Kidney epithelial cell (primary cell): ENCODE measurements at regions not wholly inside any gene's neighbourhood (a gene's known extent, or its start where the extent isn't known, plus 50 kb on each side); places are given as distances from the start of the nearest gene placed in this dataset.
"Not testable (repeated sequence)": the region's sequence is repeated elsewhere in the genome, so short reads cannot be mapped to it uniquely, and the experiment has no call there.

ENCODE experiments used
- DNase-seq: peaks from one replicate; pipeline ENCODE4 v3.0.0-alpha.2; 2010; ENCODE audit warnings: low read depth
- H3K27me3 ChIP-seq: 2 replicates; pipeline ENCODE4 v1.6.0; 2011; ENCODE audit warnings: low read length; ENCODE audit not compliant: control insufficient read depth, insufficient read depth
- H3K36me3 ChIP-seq: 2 replicates; pipeline ENCODE4 v1.5.1; 2011; ENCODE audit warnings: low read length; ENCODE audit not compliant: control insufficient read depth, insufficient read depth
- H3K4me3 ChIP-seq: 2 replicates; pipeline ENCODE4 v1.5.1; 2011; ENCODE audit warnings: low read depth, mild to moderate bottlenecking, control low read depth, low read length
- TF ChIP-seq, protein P1 (sequence below): IDR thresholded peaks from 2 replicates; pipeline ENCODE4 v1.5.1; 2011; ENCODE audit warnings: mild to moderate bottlenecking, moderate library complexity, low read length, control low read depth, inconsistent platforms; ENCODE audit not compliant: insufficient read depth, poor library complexity, severe bottlenecking

DNA sequence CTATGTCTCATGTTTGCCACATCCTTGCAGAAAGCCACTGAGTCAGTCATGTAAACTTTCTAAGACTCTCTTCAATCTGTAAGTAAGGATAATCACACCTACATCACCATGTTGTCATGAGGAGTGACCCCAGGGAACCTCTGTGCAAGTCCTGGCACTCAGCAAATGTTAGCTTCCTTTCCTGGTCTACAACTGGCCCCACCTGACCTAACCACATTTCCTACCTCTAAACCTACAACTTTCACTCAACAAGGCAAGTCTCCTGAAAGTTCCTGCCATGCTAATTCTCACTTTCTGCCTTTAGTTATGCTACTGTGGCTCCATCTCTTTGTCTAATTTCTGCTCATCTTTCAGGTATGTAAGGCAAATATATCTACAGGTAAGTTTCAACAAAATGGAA lies 72.3 kb upstream of the SEM1 start:
- Histone ChIP-seq H3K4me3 (no peak overlapping the region), H3K36me3 (no peaks in the 10 kb centered on the region), H3K27me3 (no peaks in the 10 kb centered on the region)
- no peak for DNase-seq
- TF ChIP-seq, protein P1, sequence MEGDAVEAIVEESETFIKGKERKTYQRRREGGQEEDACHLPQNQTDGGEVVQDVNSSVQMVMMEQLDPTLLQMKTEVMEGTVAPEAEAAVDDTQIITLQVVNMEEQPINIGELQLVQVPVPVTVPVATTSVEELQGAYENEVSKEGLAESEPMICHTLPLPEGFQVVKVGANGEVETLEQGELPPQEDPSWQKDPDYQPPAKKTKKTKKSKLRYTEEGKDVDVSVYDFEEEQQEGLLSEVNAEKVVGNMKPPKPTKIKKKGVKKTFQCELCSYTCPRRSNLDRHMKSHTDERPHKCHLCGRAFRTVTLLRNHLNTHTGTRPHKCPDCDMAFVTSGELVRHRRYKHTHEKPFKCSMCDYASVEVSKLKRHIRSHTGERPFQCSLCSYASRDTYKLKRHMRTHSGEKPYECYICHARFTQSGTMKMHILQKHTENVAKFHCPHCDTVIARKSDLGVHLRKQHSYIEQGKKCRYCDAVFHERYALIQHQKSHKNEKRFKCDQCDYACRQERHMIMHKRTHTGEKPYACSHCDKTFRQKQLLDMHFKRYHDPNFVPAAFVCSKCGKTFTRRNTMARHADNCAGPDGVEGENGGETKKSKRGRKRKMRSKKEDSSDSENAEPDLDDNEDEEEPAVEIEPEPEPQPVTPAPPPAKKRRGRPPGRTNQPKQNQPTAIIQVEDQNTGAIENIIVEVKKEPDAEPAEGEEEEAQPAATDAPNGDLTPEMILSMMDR, result no peak

GRCh38 chr7:96782686-96783298 lies 73.1 kb upstream of the SEM1 start:
- not testable (repeated sequence) for H3K27me3 ChIP-seq, H3K4me3 ChIP-seq, H3K36me3 ChIP-seq, DNase-seq

- no peaks in the 10 kb centered on the region for H3K36me3 ChIP-seq
- TF ChIP-seq, protein P1, result no peak
- H3K27me3 ChIP-seq, result no peaks in the 10 kb centered on the region
- H3K4me3 ChIP-seq, result no peak overlapping the region
- DNase-seq, result no peak
Measured at GRCh38 chr7:96784597-96784996, 75.0 kb upstream of the SEM1 start.

GRCh38 chr7:96786261-96786997 lies 76.8 kb upstream of the SEM1 start:
- TF ChIP-seq, protein P1, result no peak
- Histone ChIP-seq H3K36me3 (no peaks in the 10 kb centered on the region), H3K27me3 (no peaks in the 10 kb centered on the region), H3K4me3 (no peak overlapping the region)
- no peak for DNase-seq

DNA sequence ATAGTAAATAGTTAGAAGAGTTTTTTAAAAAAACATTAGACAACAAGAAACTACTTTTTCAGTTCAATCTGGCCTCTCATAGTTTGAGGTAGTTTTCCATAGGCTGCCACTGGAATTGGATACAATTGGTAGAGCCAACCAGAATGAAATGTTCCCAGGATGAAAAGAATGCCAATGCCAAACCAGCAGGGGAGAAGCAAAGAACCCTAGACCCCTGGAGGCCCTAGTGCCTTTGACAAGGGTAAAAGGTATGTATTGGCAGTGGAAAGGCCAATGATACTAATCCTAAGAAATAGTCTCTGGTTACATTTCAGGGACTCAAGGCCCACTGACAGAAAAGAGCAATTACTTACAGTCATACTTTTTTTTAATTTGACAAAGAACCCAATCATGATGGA lies 77.4 kb upstream of the SEM1 start:
- TF ChIP-seq, protein P1, result no peak
- Histone ChIP-seq H3K36me3 (no peaks in the 10 kb centered on the region), H3K4me3 (no peak overlapping the region), H3K27me3 (no peaks in the 10 kb centered on the region)
- no peak for DNase-seq

GRCh38 chr7:96789914-96790313 lies 80.3 kb upstream of the SEM1 start:
- no peaks in the 10 kb centered on the region for H3K27me3 ChIP-seq
- DNase-seq, result no peak
- no peaks in the 10 kb centered on the region for H3K36me3 ChIP-seq
- H3K4me3 ChIP-seq, result no peak overlapping the region
- TF ChIP-seq, protein P1, result no peak
